DND-41 (cell line): ENCODE measurements at regions not wholly inside any gene's neighbourhood (a gene's known extent, or its start where the extent isn't known, plus 50 kb on each side); places are given as distances from the start of the nearest gene placed in this dataset.

Experiments used
- ATAC-seq: fragments of 200-7000 bp; cut with Tn5 transposase; 3 replicates; pipeline ENCODE4 v1.9.1; 2021; ENCODE audit warnings: low read depth; ENCODE audit not compliant: insufficient read depth
- DNase-seq: peaks from one replicate; pipeline ENCODE4 v3.0.0-alpha.2; 2020
- H2AFZ ChIP-seq: 2 replicates; pipeline ENCODE4 v1.6.0; 2012; ENCODE audit warnings: low read depth, low read length
- H3K27ac ChIP-seq: 2 replicates; pipeline ENCODE4 v1.5.1; 2012; ENCODE audit warnings: low read length, inconsistent platforms
- H3K27me3 ChIP-seq: fragments of 200-600 bp; sonication (generic); 2 replicates; pipeline ENCODE4 v1.6.0; 2012; ENCODE audit warnings: low read length, mild to moderate bottlenecking, inconsistent platforms; ENCODE audit not compliant: insufficient read depth, poor library complexity
- H3K36me3 ChIP-seq: 2 replicates; pipeline ENCODE4 v1.5.1; 2012; ENCODE audit warnings: low read length, inconsistent platforms; ENCODE audit not compliant: insufficient read depth
- H3K4me1 ChIP-seq: 2 replicates; pipeline ENCODE4 v1.5.1; 2012; ENCODE audit warnings: mild to moderate bottlenecking, low read length; ENCODE audit not compliant: insufficient read depth
- H3K4me2 ChIP-seq: 2 replicates; pipeline ENCODE4 v1.6.0; 2012; ENCODE audit warnings: mild to moderate bottlenecking, moderate library complexity, low read length, inconsistent platforms; ENCODE audit not compliant: insufficient read depth
- H3K4me3 ChIP-seq, 2 experiments: fragments of 200-600 bp in 1 of 2; shearing (Covaris generic) in 1 of 2; 2 replicates each; pipeline ENCODE4 v1.5.1; 2012 to 2016; ENCODE audit warnings: inconsistent platforms in 2 of 2, low read length in 2 of 2, mild to moderate bottlenecking in 2 of 2, low read depth in 1 of 2, moderate library complexity in 1 of 2
- H3K79me2 ChIP-seq: 2 replicates; pipeline ENCODE4 v1.6.0; 2012; ENCODE audit warnings: low read length, inconsistent platforms; ENCODE audit not compliant: insufficient read depth
- H3K9ac ChIP-seq: 2 replicates; pipeline ENCODE4 v1.6.0; 2012; ENCODE audit warnings: low read depth, mild to moderate bottlenecking, inconsistent platforms, low read length, moderate library complexity
- H3K9me3 ChIP-seq: 2 replicates; pipeline ENCODE4 v1.5.1; 2012; ENCODE audit warnings: low read length, moderate library complexity, mild to moderate bottlenecking, inconsistent platforms; ENCODE audit not compliant: insufficient read depth, severe bottlenecking
- H4K20me1 ChIP-seq: 2 replicates; pipeline ENCODE4 v1.6.0; 2012; ENCODE audit warnings: low read length; ENCODE audit not compliant: insufficient read depth
- EZH2 ChIP-seq: IDR thresholded peaks from 3 replicates; pipeline ENCODE4 v1.6.1; 2012; ENCODE audit warnings: borderline replicate concordance, low read depth, mild to moderate bottlenecking, moderate library complexity, low read length, inconsistent platforms; ENCODE audit not compliant: severe bottlenecking
- TF ChIP-seq, protein P1 (sequence below): IDR thresholded peaks from 2 replicates; pipeline ENCODE4 v1.5.1; 2012; ENCODE audit warnings: borderline replicate concordance, low read length, moderate library complexity, mild to moderate bottlenecking; ENCODE audit not compliant: poor library complexity, severe bottlenecking; ENCODE audit errors: extremely low read depth

- TF ChIP-seq, protein P1, sequence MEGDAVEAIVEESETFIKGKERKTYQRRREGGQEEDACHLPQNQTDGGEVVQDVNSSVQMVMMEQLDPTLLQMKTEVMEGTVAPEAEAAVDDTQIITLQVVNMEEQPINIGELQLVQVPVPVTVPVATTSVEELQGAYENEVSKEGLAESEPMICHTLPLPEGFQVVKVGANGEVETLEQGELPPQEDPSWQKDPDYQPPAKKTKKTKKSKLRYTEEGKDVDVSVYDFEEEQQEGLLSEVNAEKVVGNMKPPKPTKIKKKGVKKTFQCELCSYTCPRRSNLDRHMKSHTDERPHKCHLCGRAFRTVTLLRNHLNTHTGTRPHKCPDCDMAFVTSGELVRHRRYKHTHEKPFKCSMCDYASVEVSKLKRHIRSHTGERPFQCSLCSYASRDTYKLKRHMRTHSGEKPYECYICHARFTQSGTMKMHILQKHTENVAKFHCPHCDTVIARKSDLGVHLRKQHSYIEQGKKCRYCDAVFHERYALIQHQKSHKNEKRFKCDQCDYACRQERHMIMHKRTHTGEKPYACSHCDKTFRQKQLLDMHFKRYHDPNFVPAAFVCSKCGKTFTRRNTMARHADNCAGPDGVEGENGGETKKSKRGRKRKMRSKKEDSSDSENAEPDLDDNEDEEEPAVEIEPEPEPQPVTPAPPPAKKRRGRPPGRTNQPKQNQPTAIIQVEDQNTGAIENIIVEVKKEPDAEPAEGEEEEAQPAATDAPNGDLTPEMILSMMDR, result no peak
- TF ChIP-seq EZH2, result no peak
- Histone ChIP-seq H3K4me2 (no peak overlapping the region), H3K36me3 (no peaks in the 10 kb centered on the region), H3K27ac (no peak overlapping the region), H4K20me1 (no peaks in the 10 kb centered on the region), H3K9ac (no peak overlapping the region), H3K79me2 (no peaks in the 10 kb centered on the region), H2AFZ (no peak overlapping the region), H3K4me1 (peaks cover 9% of the 10 kb centered on the region), H3K9me3 (no peaks in the 10 kb centered on the region), H3K27me3 (no peaks in the 10 kb centered on the region), H3K4me3 (no peak overlapping the region)
- no peak for ATAC-seq
- no peak for DNase-seq
Measured at GRCh38 chr4:144579411-144580030, 66.4 kb upstream of the HHIP start.

GRCh38 chr4:144580430-144580829, 65.5 kb upstream of the HHIP start:
- H3K36me3 ChIP-seq, result no peaks in the 10 kb centered on the region
- no peak overlapping the region for H3K27ac ChIP-seq
- H3K27me3 ChIP-seq, result no peaks in the 10 kb centered on the region
- no peak overlapping the region for H3K4me2 ChIP-seq
- TF ChIP-seq EZH2, result no peak
- TF ChIP-seq, protein P1, result no peak
- no peaks in the 10 kb centered on the region for H3K79me2 ChIP-seq
- peaks cover under 1% of the 10 kb centered on the region; the same call in 1 of the 2 replicates for H3K4me1 ChIP-seq
- DNase-seq, result no peak
- H2AFZ ChIP-seq, result no peak overlapping the region
- H3K9me3 ChIP-seq, result no peaks in the 10 kb centered on the region
- no peak overlapping the region for H3K4me3 ChIP-seq
- no peak for ATAC-seq
- H4K20me1 ChIP-seq, result no peaks in the 10 kb centered on the region
- H3K9ac ChIP-seq, result no peak overlapping the region

DNA sequence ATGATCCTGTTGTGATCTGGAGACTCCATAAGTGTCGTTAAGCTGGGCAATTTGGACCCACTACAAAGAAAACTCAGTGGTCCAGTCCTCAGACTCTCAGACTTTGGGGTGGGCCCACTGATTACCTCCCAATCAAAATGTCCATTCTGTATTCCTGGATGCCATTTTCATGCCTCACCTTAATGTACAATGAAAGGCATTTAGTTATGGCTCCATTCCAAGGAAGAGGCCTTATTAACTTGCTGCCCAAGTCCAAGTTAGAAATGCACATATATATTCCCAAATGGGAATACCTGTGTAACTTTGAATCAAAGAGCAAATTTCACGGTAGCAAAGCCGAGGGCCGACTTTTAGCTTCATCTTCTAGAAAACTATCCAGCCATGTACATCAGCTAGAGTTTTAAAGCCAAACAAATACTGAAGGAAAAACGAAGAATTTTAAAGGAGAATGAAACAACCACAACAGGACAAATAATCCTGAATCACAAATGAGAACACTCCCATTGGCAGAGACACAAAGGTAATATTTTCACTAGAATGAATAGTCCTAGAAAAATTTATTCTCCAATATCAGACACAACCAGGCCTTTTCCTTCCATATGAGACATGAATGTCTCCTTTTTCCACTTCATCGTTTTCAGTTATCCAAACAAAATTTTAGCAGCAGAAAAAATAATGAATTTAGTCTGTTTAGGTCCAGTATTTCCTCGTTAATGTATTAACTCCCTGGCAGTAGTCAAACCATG, 63.7 kb upstream of the HHIP start:
- Histone ChIP-seq H3K9me3 (peaks cover 2% of the 10 kb centered on the region), H3K9ac (no peak overlapping the region), H3K27me3 (no peaks in the 10 kb centered on the region), H3K4me3 (no peak overlapping the region), H3K4me1 (no peaks in the 10 kb centered on the region), H3K79me2 (no peaks in the 10 kb centered on the region), H2AFZ (no peak overlapping the region), H3K27ac (no peak overlapping the region), H4K20me1 (no peaks in the 10 kb centered on the region), H3K4me2 (no peak overlapping the region), H3K36me3 (no peaks in the 10 kb centered on the region)
- DNase-seq (no peak), ATAC-seq (no peak)
- TF ChIP-seq, protein P1, result no peak
- TF ChIP-seq EZH2, result no peak
